Caco-2 (cell line): ENCODE measurements at regions not wholly inside any gene's neighbourhood (a gene's known extent, or its start where the extent isn't known, plus 50 kb on each side); places are given as distances from the start of the nearest gene placed in this dataset.

Experiments used
- BruUV-seq: library from RNA; stranded (reverse); fragments of 400-500 nt; replicated peaks from 2 replicates; lab custom pipeline; 2021; lab: Mats Ljungman, UMichigan
- CTCF ChIA-PET: fragments of 300-600 bp; sonication (Branson Sonifier 250); formaldehyde crosslinking; loops from one replicate; lab custom pipeline; 2022; ENCODE audit warnings: antibody characterized with exemption; lab: Charles Lee
- POLR2A ChIA-PET: fragments of 300-600 bp; sonication (Branson Sonifier 250); formaldehyde crosslinking; loops from one replicate; lab custom pipeline; 2022; ENCODE audit warnings: antibody characterized with exemption; lab: Charles Lee
- DNase-seq, 2 experiments: peaks; one replicate each; pipeline versions ENCODE4 v3.0.0 to v3.0.0-alpha.2; 2020 to 2022
- H3K27me3 ChIP-seq: replicated peaks from 2 replicates; pipeline ENCODE4 v1.6.0; 2011; ENCODE audit warnings: low read length; ENCODE audit not compliant: control insufficient read depth, insufficient read depth
- H3K36me3 ChIP-seq: 2 replicates; pipeline ENCODE4 v1.5.1; 2011; ENCODE audit warnings: low read length; ENCODE audit not compliant: control insufficient read depth, insufficient read depth
- H3K4me1 ChIP-seq: fragments of 250-450 bp; sonication (Bioruptor Pico); 2 replicates; pipeline ENCODE4 v1.5.1; 2020; ENCODE audit warnings: mild to moderate bottlenecking
- H3K4me3 ChIP-seq: 2 replicates; pipeline ENCODE4 v1.5.1; 2011; ENCODE audit warnings: low read depth, mild to moderate bottlenecking, control low read depth, low read length
- H3K9me3 ChIP-seq: fragments of 250-450 bp; sonication (Bioruptor Pico); 2 replicates; pipeline ENCODE4 v1.5.1; 2020; ENCODE audit warnings: mild to moderate bottlenecking, moderate library complexity
- H3K27ac Mint-ChIP-seq: one replicate; pipeline ENCODE4 v1.8.0; 2022; ENCODE audit warnings: mixed read lengths; ENCODE audit not compliant: unreplicated experiment
- H3K27me3 Mint-ChIP-seq: one replicate; pipeline ENCODE4 v1.8.0; 2022; ENCODE audit warnings: mixed read lengths; ENCODE audit not compliant: insufficient read depth, unreplicated experiment
- H3K36me3 Mint-ChIP-seq: one replicate; pipeline ENCODE4 v1.8.0; 2022; ENCODE audit warnings: mild to moderate bottlenecking, mixed read lengths; ENCODE audit not compliant: insufficient read depth, unreplicated experiment
- H3K4me1 Mint-ChIP-seq: one replicate; pipeline ENCODE4 v1.8.0; 2022; ENCODE audit warnings: low read depth, mixed read lengths; ENCODE audit not compliant: unreplicated experiment
- H3K4me3 Mint-ChIP-seq: one replicate; pipeline ENCODE4 v1.8.0; 2022; ENCODE audit warnings: mild to moderate bottlenecking, moderate library complexity, mixed read lengths; ENCODE audit not compliant: unreplicated experiment
- H3K9me3 Mint-ChIP-seq: one replicate; pipeline ENCODE4 v1.8.0; 2022; ENCODE audit warnings: mixed read lengths; ENCODE audit not compliant: unreplicated experiment
- intact Hi-C: fragments of 100-400 bp; cut with micrococcal nuclease; formaldehyde crosslinking; loops from one replicate; pipeline ENCODE4 v1.10.0; 2022; ENCODE audit not compliant: unreplicated experiment
- TF ChIP-seq, protein P1 (sequence below), 2 experiments: fragments of 200-600 bp in 1 of 2; IDR thresholded peaks; 1 replicate in 1 of 2; 2 replicates in 1 of 2; pipeline versions ENCODE4 v1.5.1 to v1.8.0; 2011 to 2022; ENCODE audit warnings: antibody characterized with exemption in 1 of 2, control low read depth in 1 of 2, inconsistent platforms in 1 of 2, low read depth in 1 of 2, low read length in 1 of 2, mild to moderate bottlenecking in 1 of 2, moderate library complexity in 1 of 2; ENCODE audit not compliant: insufficient read depth in 1 of 2, severe bottlenecking in 1 of 2, unreplicated experiment in 1 of 2

DNA sequence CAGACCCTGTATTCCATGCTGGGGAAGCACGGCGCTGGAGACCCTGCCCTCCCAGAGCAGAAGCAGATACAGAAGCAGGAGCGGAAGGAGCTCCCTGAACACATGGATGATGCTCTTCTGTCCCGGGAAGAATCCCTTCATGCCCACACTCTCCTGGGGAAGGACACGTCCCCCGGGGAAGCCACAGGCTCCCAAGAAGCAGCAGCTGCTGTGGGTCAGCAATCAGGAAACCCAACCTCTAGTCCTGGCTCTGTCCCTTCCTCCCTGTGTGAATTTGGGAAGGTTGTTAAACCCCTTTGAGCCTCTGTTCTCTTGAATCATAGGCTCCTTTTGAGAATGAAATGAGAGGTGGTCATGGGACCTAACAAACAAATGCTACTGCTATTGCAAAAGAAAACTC is 176.2 kb upstream of the TPM1 start:
- no peaks in the 10 kb centered on the region for H3K36me3 ChIP-seq
- no peaks in the 10 kb centered on the region for H3K4me1 ChIP-seq
- CTCF ChIA-PET: no interaction called here
- H3K9me3 ChIP-seq: no peaks in the 10 kb centered on the region
- DNase-seq: no peak
- TF ChIP-seq, protein P1, sequence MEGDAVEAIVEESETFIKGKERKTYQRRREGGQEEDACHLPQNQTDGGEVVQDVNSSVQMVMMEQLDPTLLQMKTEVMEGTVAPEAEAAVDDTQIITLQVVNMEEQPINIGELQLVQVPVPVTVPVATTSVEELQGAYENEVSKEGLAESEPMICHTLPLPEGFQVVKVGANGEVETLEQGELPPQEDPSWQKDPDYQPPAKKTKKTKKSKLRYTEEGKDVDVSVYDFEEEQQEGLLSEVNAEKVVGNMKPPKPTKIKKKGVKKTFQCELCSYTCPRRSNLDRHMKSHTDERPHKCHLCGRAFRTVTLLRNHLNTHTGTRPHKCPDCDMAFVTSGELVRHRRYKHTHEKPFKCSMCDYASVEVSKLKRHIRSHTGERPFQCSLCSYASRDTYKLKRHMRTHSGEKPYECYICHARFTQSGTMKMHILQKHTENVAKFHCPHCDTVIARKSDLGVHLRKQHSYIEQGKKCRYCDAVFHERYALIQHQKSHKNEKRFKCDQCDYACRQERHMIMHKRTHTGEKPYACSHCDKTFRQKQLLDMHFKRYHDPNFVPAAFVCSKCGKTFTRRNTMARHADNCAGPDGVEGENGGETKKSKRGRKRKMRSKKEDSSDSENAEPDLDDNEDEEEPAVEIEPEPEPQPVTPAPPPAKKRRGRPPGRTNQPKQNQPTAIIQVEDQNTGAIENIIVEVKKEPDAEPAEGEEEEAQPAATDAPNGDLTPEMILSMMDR (IDR thresholded peaks at IDR 0.05; ENCODE audit: insufficient read depth in 1 of 2, low read depth in 1 of 2, low read length in 1 of 2, severe bottlenecking in 1 of 2, unreplicated experiment in 1 of 2): no peak
- H3K27me3 ChIP-seq: no peaks in the 10 kb centered on the region
- Mint-ChIP-seq H3K36me3 (no peaks in the 10 kb centered on the region), H3K4me3 (no peak overlapping the region), H3K27me3 (no peaks in the 10 kb centered on the region), H3K27ac (no peak overlapping the region), H3K4me1 (no peaks in the 10 kb centered on the region), H3K9me3 (no peaks in the 10 kb centered on the region)
- no TSS peak for BruUV-seq
- H3K4me3 ChIP-seq: no peak overlapping the region
- POLR2A ChIA-PET: no interaction called here
- intact Hi-C loops: no loop called here

- Mint-ChIP-seq H3K27me3 (no peaks in the 10 kb centered on the region), H3K36me3 (no peaks in the 10 kb centered on the region), H3K4me3 (no peak overlapping the region), H3K4me1 (no peaks in the 10 kb centered on the region), H3K9me3 (no peaks in the 10 kb centered on the region), H3K27ac (no peak overlapping the region)
- DNase-seq: no peak
- BruUV-seq: no TSS peak
- no peaks in the 10 kb centered on the region for H3K4me1 ChIP-seq
- no peaks in the 10 kb centered on the region for H3K27me3 ChIP-seq
- CTCF ChIA-PET: no interaction called here
- H3K36me3 ChIP-seq: no peaks in the 10 kb centered on the region
- TF ChIP-seq, protein P1 (IDR thresholded peaks at IDR 0.05; ENCODE audit: insufficient read depth in 1 of 2, low read depth in 1 of 2, low read length in 1 of 2, severe bottlenecking in 1 of 2, unreplicated experiment in 1 of 2): no peak
- no peaks in the 10 kb centered on the region for H3K9me3 ChIP-seq
- no peak overlapping the region for H3K4me3 ChIP-seq
- intact Hi-C loops: no loop called here
- POLR2A ChIA-PET: no interaction called here
Measured at GRCh38 chr15:62867844-62868243, 174.7 kb upstream of the TPM1 start.

- Mint-ChIP-seq H3K36me3 (no peaks in the 10 kb centered on the region), H3K27me3 (no peaks in the 10 kb centered on the region), H3K9me3 (no peaks in the 10 kb centered on the region), H3K4me1 (no peaks in the 10 kb centered on the region), H3K27ac (no peak overlapping the region), H3K4me3 (no peak overlapping the region)
- Histone ChIP-seq H3K4me3 (no peak overlapping the region), H3K36me3 (no peaks in the 10 kb centered on the region), H3K4me1 (no peaks in the 10 kb centered on the region), H3K9me3 (no peaks in the 10 kb centered on the region), H3K27me3 (no peaks in the 10 kb centered on the region)
- ChIA-PET CTCF (no interaction called here), POLR2A (no interaction called here)
- intact Hi-C loops: no loop called here
- no TSS peak for BruUV-seq
- DNase-seq: no peak
- TF ChIP-seq, protein P1 (IDR thresholded peaks at IDR 0.05; ENCODE audit: insufficient read depth in 1 of 2, low read depth in 1 of 2, low read length in 1 of 2, severe bottlenecking in 1 of 2, unreplicated experiment in 1 of 2): no peak
Measured at GRCh38 chr15:62868507-62868906, 174.0 kb upstream of the TPM1 start.
